ENCODE measurements at regions not wholly inside any gene's neighbourhood (a gene's known extent, or its start where the extent isn't known, plus 50 kb on each side); places are given as distances from the start of the nearest gene placed in this dataset.

- no peak for TF ChIP-seq CTCF (IDR thresholded peaks at IDR 0.05; ENCODE audit: low read depth, low read length, poor library complexity, severe bottlenecking)
- no peak for TF ChIP-seq EZH2phosphoT487 (IDR thresholded peaks at IDR 0.05; ENCODE audit: borderline replicate concordance, low read length)
These were observed 347.6 kb upstream of the AJAP1 start for GRCh38 chr1:4306559-4307467.

All from DOHH2 (cell line).